ENCODE measurements at regions not wholly inside any gene's neighbourhood (a gene's known extent, or its start where the extent isn't known, plus 50 kb on each side); places are given as distances from the start of the nearest gene placed in this dataset.

DNA sequence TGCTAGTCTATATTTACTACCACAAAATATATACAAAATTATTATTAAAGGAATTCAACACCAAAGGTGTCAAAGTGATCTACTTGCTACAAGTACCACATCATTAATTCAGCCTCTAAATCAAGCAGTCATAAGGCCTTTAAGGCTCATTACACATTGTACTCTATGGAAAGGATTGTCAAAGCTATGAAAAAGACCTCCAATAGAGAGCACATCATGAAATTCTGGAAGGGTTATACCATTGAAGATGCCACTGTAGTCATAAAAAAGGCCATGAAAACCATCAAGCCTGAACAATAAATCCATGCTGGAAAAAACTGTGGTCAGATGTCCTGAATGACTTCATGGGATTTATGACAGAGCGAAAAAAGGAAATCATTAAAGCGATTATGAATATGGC is 708.0 kb upstream of the FAM174A start (continued):
- TF ChIP-seq HMGXB4 (CRISPR knock-in tag; IDR thresholded peaks at IDR 0.05): no peak
- TF ChIP-seq ZNF121 (CRISPR knock-in tag; IDR thresholded peaks at IDR 0.05): no peak
- no peak for TF ChIP-seq ZBTB21 (CRISPR knock-in tag; IDR thresholded peaks at IDR 0.05; ENCODE audit: borderline replicate concordance)
- TF ChIP-seq, protein P1, sequence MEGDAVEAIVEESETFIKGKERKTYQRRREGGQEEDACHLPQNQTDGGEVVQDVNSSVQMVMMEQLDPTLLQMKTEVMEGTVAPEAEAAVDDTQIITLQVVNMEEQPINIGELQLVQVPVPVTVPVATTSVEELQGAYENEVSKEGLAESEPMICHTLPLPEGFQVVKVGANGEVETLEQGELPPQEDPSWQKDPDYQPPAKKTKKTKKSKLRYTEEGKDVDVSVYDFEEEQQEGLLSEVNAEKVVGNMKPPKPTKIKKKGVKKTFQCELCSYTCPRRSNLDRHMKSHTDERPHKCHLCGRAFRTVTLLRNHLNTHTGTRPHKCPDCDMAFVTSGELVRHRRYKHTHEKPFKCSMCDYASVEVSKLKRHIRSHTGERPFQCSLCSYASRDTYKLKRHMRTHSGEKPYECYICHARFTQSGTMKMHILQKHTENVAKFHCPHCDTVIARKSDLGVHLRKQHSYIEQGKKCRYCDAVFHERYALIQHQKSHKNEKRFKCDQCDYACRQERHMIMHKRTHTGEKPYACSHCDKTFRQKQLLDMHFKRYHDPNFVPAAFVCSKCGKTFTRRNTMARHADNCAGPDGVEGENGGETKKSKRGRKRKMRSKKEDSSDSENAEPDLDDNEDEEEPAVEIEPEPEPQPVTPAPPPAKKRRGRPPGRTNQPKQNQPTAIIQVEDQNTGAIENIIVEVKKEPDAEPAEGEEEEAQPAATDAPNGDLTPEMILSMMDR (IDR thresholded peaks at IDR 0.05): no peak
- no peak for TF ChIP-seq ESRRA (CRISPR knock-in tag; IDR thresholded peaks at IDR 0.05; ENCODE audit: borderline replicate concordance)
- no peak for TF ChIP-seq CREM (CRISPR knock-in tag; IDR thresholded peaks at IDR 0.05)
- TF ChIP-seq ARID4B (CRISPR knock-in tag; IDR thresholded peaks at IDR 0.05; ENCODE audit: borderline replicate concordance): no peak
- TF ChIP-seq SMAD3 (CRISPR knock-in tag; IDR thresholded peaks at IDR 0.05; ENCODE audit: borderline replicate concordance): no peak

- H3K27ac Mint-ChIP-seq: no peak overlapping the region
- no peaks in the 10 kb centered on the region for H3K9me3 Mint-ChIP-seq
- H3K4me3 Mint-ChIP-seq: no peak overlapping the region
- no peaks in the 10 kb centered on the region for H3K4me1 Mint-ChIP-seq
- H3K27me3 Mint-ChIP-seq (ENCODE audit: low read depth): no peaks in the 10 kb centered on the region
- ChIA-PET CTCF (no interaction called here), POLR2A (interaction anchor here (0.7 kb wide), 1 partner anchor 142 kb away, joined by 7 read pairs; no protein-coding TSS in a partner anchor)
- H3K36me3 Mint-ChIP-seq: no peaks in the 10 kb centered on the region
- DNase-seq (ENCODE audit: low spot score): no peak
- no peak for ATAC-seq
- TF ChIP-seq FOXK1 (CRISPR knock-in tag; IDR thresholded peaks at IDR 0.05) (no peak), FOXJ3 (CRISPR knock-in tag; IDR thresholded peaks at IDR 0.05; ENCODE audit: borderline replicate concordance) (no peak), IRF1 (CRISPR knock-in tag; IDR thresholded peaks at IDR 0.05) (no peak), ZNF281 (CRISPR knock-in tag; IDR thresholded peaks at IDR 0.05) (no peak), ZNF396 (CRISPR knock-in tag; IDR thresholded peaks at IDR 0.05; ENCODE audit: borderline replicate concordance) (no peak), GTF2I (CRISPR knock-in tag; conservative IDR thresholded peaks at IDR 0.05) (no peak), ARID4B (CRISPR knock-in tag; IDR thresholded peaks at IDR 0.05; ENCODE audit: borderline replicate concordance) (no peak)
- TF ChIP-seq, protein P2, sequence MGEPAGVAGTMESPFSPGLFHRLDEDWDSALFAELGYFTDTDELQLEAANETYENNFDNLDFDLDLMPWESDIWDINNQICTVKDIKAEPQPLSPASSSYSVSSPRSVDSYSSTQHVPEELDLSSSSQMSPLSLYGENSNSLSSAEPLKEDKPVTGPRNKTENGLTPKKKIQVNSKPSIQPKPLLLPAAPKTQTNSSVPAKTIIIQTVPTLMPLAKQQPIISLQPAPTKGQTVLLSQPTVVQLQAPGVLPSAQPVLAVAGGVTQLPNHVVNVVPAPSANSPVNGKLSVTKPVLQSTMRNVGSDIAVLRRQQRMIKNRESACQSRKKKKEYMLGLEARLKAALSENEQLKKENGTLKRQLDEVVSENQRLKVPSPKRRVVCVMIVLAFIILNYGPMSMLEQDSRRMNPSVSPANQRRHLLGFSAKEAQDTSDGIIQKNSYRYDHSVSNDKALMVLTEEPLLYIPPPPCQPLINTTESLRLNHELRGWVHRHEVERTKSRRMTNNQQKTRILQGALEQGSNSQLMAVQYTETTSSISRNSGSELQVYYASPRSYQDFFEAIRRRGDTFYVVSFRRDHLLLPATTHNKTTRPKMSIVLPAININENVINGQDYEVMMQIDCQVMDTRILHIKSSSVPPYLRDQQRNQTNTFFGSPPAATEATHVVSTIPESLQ (CRISPR knock-in tag; IDR thresholded peaks at IDR 0.05): no peak
These were observed 717.4 kb upstream of the FAM174A start for GRCh38 chr5:99817796-99818195.

Measured in WTC11 (cell line).